ENCODE measurements at regions not wholly inside any gene's neighbourhood (a gene's known extent, or its start where the extent isn't known, plus 50 kb on each side); places are given as distances from the start of the nearest gene placed in this dataset.

- Mint-ChIP-seq H3K4me3 (no peak overlapping the region), H3K27ac (no peak overlapping the region), H3K36me3 (no peaks in the 10 kb centered on the region), H3K27me3 (ENCODE audit: insufficient read depth, low read depth) (peaks cover 10% of the 10 kb centered on the region), H3K4me1 (peaks cover 4% of the 10 kb centered on the region), H3K9me3 (no peaks in the 10 kb centered on the region)
- Histone ChIP-seq H3K27me3 (peaks cover 20% of the 10 kb centered on the region), H3K27ac (no peak overlapping the region), H3K9ac (no peak overlapping the region), H3K4me1 (no peaks in the 10 kb centered on the region), H3K79me2 (ENCODE audit: low read depth) (no peaks in the 10 kb centered on the region), H2AFZ (replicated peaks) (no peak overlapping the region), H3K4me2 (no peak overlapping the region), H3K9me3 (ENCODE audit: low read depth) (no peaks in the 10 kb centered on the region), H3K36me3 (no peaks in the 10 kb centered on the region), H3F3A (ENCODE audit: low read depth) (no peaks in the 10 kb centered on the region), H3K4me3 (no peak overlapping the region), H4K20me1 (ENCODE audit: low read depth) (no peaks in the 10 kb centered on the region)
- no peak for DNase-seq (ENCODE audit: low spot score)
- no peak for TF ChIP-seq EZH2 (IDR thresholded peaks at IDR 0.05)
- no peak for TF ChIP-seq EZH2phosphoT487 (IDR thresholded peaks at IDR 0.05)
- TF ChIP-seq CTCF (IDR thresholded peaks at IDR 0.05), result no peak
These were observed 108.4 kb upstream of the NKX1-1 start for GRCh38 chr4:1514612-1515011.

- Histone ChIP-seq H3K9ac (no peak overlapping the region), H3K4me1 (no peaks in the 10 kb centered on the region), H2AFZ (replicated peaks) (no peak overlapping the region), H3F3A (ENCODE audit: low read depth) (no peaks in the 10 kb centered on the region), H3K27me3 (peaks cover 16% of the 10 kb centered on the region), H3K4me2 (no peak overlapping the region), H3K36me3 (no peaks in the 10 kb centered on the region), H3K9me3 (ENCODE audit: low read depth) (no peaks in the 10 kb centered on the region), H4K20me1 (ENCODE audit: low read depth) (no peaks in the 10 kb centered on the region), H3K27ac (no peak overlapping the region), H3K79me2 (ENCODE audit: low read depth) (no peaks in the 10 kb centered on the region), H3K4me3 (no peak overlapping the region)
- DNase-seq (ENCODE audit: low spot score), result no peak
- Mint-ChIP-seq H3K27me3 (ENCODE audit: insufficient read depth, low read depth) (peaks cover 9% of the 10 kb centered on the region), H3K4me3 (no peak overlapping the region), H3K4me1 (peaks cover 3% of the 10 kb centered on the region), H3K9me3 (no peaks in the 10 kb centered on the region), H3K36me3 (no peaks in the 10 kb centered on the region), H3K27ac (no peak overlapping the region)
- TF ChIP-seq CTCF (IDR thresholded peaks at IDR 0.05) (no peak), EZH2phosphoT487 (IDR thresholded peaks at IDR 0.05) (no peak), EZH2 (IDR thresholded peaks at IDR 0.05) (no peak)
These were observed 107.8 kb upstream of the NKX1-1 start for GRCh38 chr4:1513936-1514483.

- Histone ChIP-seq H3K4me3 (peak overlapping the region; percentile 47), H3F3A (ENCODE audit: low read depth) (no peaks in the 10 kb centered on the region), H3K4me2 (peak overlapping the region; percentile 78)
These were observed 106.8 kb upstream of the NKX1-1 start for GRCh38 chr4:1512738-1513660.

More at GRCh38 chr4:1512738-1513660, 106.8 kb upstream of the NKX1-1 start:
- Mint-ChIP-seq H3K36me3 (no peaks in the 10 kb centered on the region), H3K27ac (no peak overlapping the region), H3K4me1 (peaks cover 6% of the 10 kb centered on the region), H3K27me3 (ENCODE audit: insufficient read depth, low read depth) (peaks cover 6% of the 10 kb centered on the region), H3K4me3 (no peak overlapping the region), H3K9me3 (no peaks in the 10 kb centered on the region)
- no peaks in the 10 kb centered on the region for H3K4me1 ChIP-seq
- no peak for TF ChIP-seq EZH2 (IDR thresholded peaks at IDR 0.05)
- TF ChIP-seq EZH2phosphoT487 (IDR thresholded peaks at IDR 0.05), result no peak
- TF ChIP-seq CTCF (IDR thresholded peaks at IDR 0.05), result peak; percentile 79
- H3K9ac ChIP-seq, result no peak overlapping the region
- H3K36me3 ChIP-seq, result no peaks in the 10 kb centered on the region
- H3K79me2 ChIP-seq (ENCODE audit: low read depth), result no peaks in the 10 kb centered on the region
- peak; percentile 89 for DNase-seq (ENCODE audit: low spot score)
- H4K20me1 ChIP-seq (ENCODE audit: low read depth), result no peaks in the 10 kb centered on the region
- peaks cover 16% of the 10 kb centered on the region for H3K27me3 ChIP-seq
- peak overlapping the region; percentile 93 for H2AFZ ChIP-seq (replicated peaks)
- no peaks in the 10 kb centered on the region for H3K9me3 ChIP-seq (ENCODE audit: low read depth)
- H3K27ac ChIP-seq, result no peak overlapping the region

Measured in neural progenitor cell (in vitro differentiated cells).